ENCODE measurements at regions not wholly inside any gene's neighbourhood (a gene's known extent, or its start where the extent isn't known, plus 50 kb on each side); places are given as distances from the start of the nearest gene placed in this dataset.
"Not testable (repeated sequence)": the region's sequence is repeated elsewhere in the genome, so short reads cannot be mapped to it uniquely, and the experiment has no call there.

GRCh38 chr2:4803396-4803795, 888.8 kb upstream of the SOX11 start:
- TF ChIP-seq NFXL1 (IDR thresholded peaks at IDR 0.05; ENCODE audit: borderline replicate concordance) (no peak), SP1 (IDR thresholded peaks at IDR 0.05; ENCODE audit: low read depth, low read length) (no peak), CHD2 (IDR thresholded peaks at IDR 0.05; ENCODE audit: borderline replicate concordance, low read depth, low read length) (no peak), NBN (IDR thresholded peaks at IDR 0.05) (no peak), NFYA (IDR thresholded peaks at IDR 0.05; ENCODE audit: borderline replicate concordance, low read depth, low read length) (no peak), SREBF2 (IDR thresholded peaks at IDR 0.05; ENCODE audit: low read length) (no peak), CTCF (IDR thresholded peaks at IDR 0.05 in 2 of 3, conservative IDR thresholded peaks at IDR 0.05 in 1 of 3; ENCODE audit: control insufficient read depth in 2 of 3, extremely low read depth in 1 of 3, insufficient read depth in 1 of 3, low read depth in 3 of 3, low read length in 3 of 3) (no peak), EED (IDR thresholded peaks at IDR 0.05; ENCODE audit: low read depth) (no peak)
- POLR2A ChIA-PET, result no interaction called here
- Histone ChIP-seq H3K27me3 (replicated peaks in 1 of 2; ENCODE audit: control insufficient read depth in 2 of 2, insufficient read depth in 2 of 2, low read length in 1 of 2) (no peaks in the 10 kb centered on the region), H2AFZ (ENCODE audit: control insufficient read depth, low read depth, low read length) (no peak overlapping the region), H3K9ac (ENCODE audit: control insufficient read depth, insufficient read depth, low read length) (no peak overlapping the region), H3K4me3 (no peak overlapping the region), H3K36me3 (ENCODE audit: control insufficient read depth in 2 of 2, insufficient read depth in 2 of 2, low read length in 1 of 2) (no peaks in the 10 kb centered on the region), H3K27ac (ENCODE audit: control insufficient read depth, insufficient read depth) (no peak overlapping the region), H3K9me3 (replicated peaks; ENCODE audit: control insufficient read depth, insufficient read depth, low read length) (no peaks in the 10 kb centered on the region), H3K79me2 (ENCODE audit: control insufficient read depth, insufficient read depth, low read length) (no peaks in the 10 kb centered on the region), H3K4me1 (ENCODE audit: control insufficient read depth, insufficient read depth, low read length) (no peaks in the 10 kb centered on the region), H3K4me2 (ENCODE audit: control insufficient read depth, insufficient read depth) (no peak overlapping the region), H4K20me1 (ENCODE audit: control insufficient read depth, insufficient read depth) (no peaks in the 10 kb centered on the region)
- CTCF ChIA-PET, result no interaction called here
- 6% methylated on average over 2 of the region's 2 CpGs for WGBS (ENCODE audit: insufficient coverage, insufficient replicate concordance, low lambda C conversion rate, missing lambda C conversion rate)
- RAD21 ChIA-PET (ENCODE audit: unreplicated experiment), result no interaction called here
- in situ Hi-C loops (cut with MboI) (no loop called here), intact Hi-C loops (cut with micrococcal nuclease; ENCODE audit: unreplicated experiment) (no loop called here)
- DNase-seq (ENCODE audit: low read depth, low spot score) (no peak), ATAC-seq (no peak), FAIRE-seq (no peak)
- BruUV-seq (replicated peaks), result no TSS peak
- SMC1A ChIA-PET (ENCODE audit: uncharacterized antibody, unreplicated experiment), result no interaction called here

- not testable (repeated sequence) for ATAC-seq; BruUV-seq (replicated peaks)
Measured at GRCh38 chr2:4814137-4814536, 878.0 kb upstream of the SOX11 start.

More at GRCh38 chr2:4814137-4814536, 878.0 kb upstream of the SOX11 start:
- H3K27ac ChIP-seq (ENCODE audit: control insufficient read depth, insufficient read depth); CTCF ChIA-PET; H3K9ac ChIP-seq (ENCODE audit: control insufficient read depth, insufficient read depth, low read length); RAD21 ChIA-PET (ENCODE audit: unreplicated experiment); SMC1A ChIA-PET (ENCODE audit: uncharacterized antibody, unreplicated experiment); H3K27me3 ChIP-seq (replicated peaks in 1 of 2; ENCODE audit: control insufficient read depth in 2 of 2, insufficient read depth in 2 of 2, low read length in 1 of 2); FAIRE-seq; in situ Hi-C loops (cut with MboI); intact Hi-C loops (cut with micrococcal nuclease; ENCODE audit: unreplicated experiment); H3K4me1 ChIP-seq (ENCODE audit: control insufficient read depth, insufficient read depth, low read length); H3K4me2 ChIP-seq (ENCODE audit: control insufficient read depth, insufficient read depth); H4K20me1 ChIP-seq (ENCODE audit: control insufficient read depth, insufficient read depth); H2AFZ ChIP-seq (ENCODE audit: control insufficient read depth, low read depth, low read length); H3K79me2 ChIP-seq (ENCODE audit: control insufficient read depth, insufficient read depth, low read length); H3K9me3 ChIP-seq (replicated peaks; ENCODE audit: control insufficient read depth, insufficient read depth, low read length); H3K4me3 ChIP-seq; DNase-seq (ENCODE audit: low read depth, low spot score); H3K36me3 ChIP-seq (ENCODE audit: control insufficient read depth in 2 of 2, insufficient read depth in 2 of 2, low read length in 1 of 2); POLR2A ChIA-PET: not testable (repeated sequence)

Data from GM12878 (cell line).